HG03045 (cell line): ENCODE measurements at regions not wholly inside any gene's neighbourhood (a gene's known extent, or its start where the extent isn't known, plus 50 kb on each side); places are given as distances from the start of the nearest gene placed in this dataset.

Experiments used
- ATAC-seq: cut with Tn5 transposase; IDR thresholded peaks from one replicate; pipeline ENCODE4 v1.9.1; 2021; ENCODE audit warnings: mild to moderate bottlenecking, moderate library complexity; ENCODE audit not compliant: unreplicated experiment

DNA sequence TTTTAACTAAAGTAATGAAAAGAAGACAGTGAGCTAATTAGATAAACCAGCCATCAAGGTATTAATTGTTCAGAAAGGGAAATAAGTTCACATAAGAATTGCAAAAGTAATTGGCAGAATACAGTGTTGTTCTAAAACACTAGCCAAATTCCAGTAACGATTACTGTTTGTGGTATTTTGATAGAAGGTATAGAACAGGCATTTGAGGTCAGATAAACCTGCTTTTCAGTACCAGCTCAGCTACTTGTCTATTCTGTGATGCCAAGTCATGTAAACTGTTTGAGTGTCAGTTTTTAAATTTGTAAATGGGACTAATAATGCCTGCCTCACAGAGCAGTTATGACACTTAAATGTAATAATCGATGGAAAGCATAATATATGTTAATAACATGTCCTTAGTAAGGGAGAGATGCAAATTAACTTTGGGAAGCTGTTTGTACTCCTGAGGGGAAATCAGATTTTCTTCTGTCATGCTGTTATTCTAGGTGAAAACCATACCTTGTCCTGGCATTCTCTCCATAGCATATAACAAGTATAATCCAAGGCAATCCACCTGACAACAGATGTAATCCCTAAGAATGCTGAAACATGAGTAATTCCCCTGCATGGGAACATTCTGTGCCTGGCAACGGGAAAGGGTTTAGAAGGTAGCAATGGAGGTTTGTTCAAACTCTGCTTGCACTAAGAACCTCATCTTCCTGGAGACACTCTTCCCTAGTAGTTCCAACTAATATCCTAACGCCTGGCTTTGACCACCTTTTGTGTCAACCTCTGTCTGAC lies 509.5 kb upstream of the PAPPA start:
- ATAC-seq: no peak

DNA sequence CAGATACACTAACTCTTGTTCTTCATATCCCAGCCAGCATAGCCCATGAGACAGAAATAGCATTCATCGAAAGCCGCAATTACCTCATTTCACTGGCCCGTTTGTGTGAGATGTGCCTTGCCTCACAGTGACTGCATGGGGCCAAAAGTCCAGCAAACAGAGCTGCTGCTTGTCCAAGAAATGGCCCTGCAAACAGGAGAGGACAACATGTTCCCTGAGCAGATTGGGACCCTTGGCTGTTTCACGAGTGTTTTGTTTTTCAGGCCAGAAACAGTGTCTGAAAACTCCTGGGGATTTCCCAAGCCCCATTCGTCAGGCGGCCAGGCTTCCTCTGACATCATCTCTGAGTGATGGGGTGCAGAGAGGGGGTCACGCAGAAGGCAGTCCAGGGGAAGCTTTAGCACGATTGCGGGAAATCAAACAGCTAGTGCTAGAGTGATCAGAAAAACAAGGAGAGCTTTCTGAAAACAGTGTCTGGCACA lies 503.6 kb upstream of the PAPPA start:
- ATAC-seq: no peak

GRCh38 chr9:115650768-115651167 lies 502.8 kb upstream of the PAPPA start:
- no peak for ATAC-seq

DNA sequence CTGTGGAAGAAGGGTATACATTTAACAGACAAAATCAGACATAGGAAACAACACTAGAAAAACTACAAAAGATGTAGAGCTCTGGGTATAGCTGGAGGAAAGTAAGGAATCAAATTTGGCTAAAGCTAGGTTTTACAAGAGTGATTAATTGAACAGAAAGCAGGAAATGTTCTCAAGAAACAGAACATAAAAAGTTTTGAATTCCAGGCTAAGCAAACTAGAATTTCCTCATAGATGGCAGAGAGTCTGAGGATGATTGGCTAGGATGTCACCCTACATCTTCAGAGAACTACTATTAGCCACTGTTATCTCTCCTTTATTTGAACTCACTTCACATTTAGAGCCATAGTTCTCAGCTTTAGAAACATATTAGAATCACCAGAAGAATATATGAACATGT lies 502.1 kb upstream of the PAPPA start:
- ATAC-seq: no peak

GRCh38 chr9:115653171-115653606 lies 500.4 kb upstream of the PAPPA start:
- no peak for ATAC-seq

DNA sequence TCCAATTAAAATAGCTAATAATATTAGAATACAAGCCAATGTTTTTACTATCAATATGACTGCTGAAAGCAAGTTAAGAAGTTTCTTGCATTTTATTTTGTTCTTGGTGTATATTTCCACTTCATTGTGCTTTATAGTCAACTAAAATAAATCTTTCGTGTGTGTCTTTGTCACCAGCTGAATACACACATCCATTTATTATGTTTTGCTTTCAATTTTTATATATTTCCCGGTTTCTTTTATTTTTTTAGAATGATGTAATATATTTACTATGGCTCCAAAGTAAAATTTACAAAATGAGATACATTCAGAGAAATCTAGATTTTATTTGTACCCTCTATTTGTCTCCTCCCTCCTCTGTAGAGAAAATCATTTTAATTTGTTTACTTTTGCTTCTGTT lies 495.9 kb upstream of the PAPPA start:
- no peak for ATAC-seq

GRCh38 chr9:115665519-115665918 lies 488.1 kb upstream of the PAPPA start:
- ATAC-seq: no peak

DNA sequence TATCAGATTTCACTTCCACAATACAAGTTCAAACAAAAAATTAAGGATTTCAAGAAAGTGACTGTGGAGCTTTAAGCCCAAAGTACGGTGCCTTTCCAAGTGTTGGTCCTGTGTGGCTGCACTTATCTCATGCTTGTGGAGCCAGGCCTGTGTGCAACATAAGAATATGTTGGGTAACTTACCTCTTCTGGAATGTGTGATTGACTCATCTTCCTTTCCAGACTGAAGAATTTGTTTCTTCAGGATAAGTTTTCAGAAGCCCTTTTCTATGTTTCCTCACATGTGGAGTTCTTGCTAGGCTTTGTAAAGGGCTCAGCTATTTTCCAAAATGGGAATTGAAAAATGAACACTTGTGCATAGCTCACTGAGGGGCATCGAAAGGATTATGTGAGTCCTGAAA lies 485.1 kb upstream of the PAPPA start:
- no peak for ATAC-seq

GRCh38 chr9:115671236-115671962 lies 482.2 kb upstream of the PAPPA start:
- ATAC-seq: no peak

GRCh38 chr9:115671963-115672305 lies 481.7 kb upstream of the PAPPA start:
- ATAC-seq: no peak

GRCh38 chr9:115672477-115673316 lies 480.9 kb upstream of the PAPPA start:
- ATAC-seq: no peak

GRCh38 chr9:115673599-115673998 lies 480.0 kb upstream of the PAPPA start:
- ATAC-seq: no peak

- no peak for ATAC-seq
Measured at GRCh38 chr9:115674091-115674490, 479.5 kb upstream of the PAPPA start.

GRCh38 chr9:115675834-115676233 lies 477.8 kb upstream of the PAPPA start:
- no peak for ATAC-seq

DNA sequence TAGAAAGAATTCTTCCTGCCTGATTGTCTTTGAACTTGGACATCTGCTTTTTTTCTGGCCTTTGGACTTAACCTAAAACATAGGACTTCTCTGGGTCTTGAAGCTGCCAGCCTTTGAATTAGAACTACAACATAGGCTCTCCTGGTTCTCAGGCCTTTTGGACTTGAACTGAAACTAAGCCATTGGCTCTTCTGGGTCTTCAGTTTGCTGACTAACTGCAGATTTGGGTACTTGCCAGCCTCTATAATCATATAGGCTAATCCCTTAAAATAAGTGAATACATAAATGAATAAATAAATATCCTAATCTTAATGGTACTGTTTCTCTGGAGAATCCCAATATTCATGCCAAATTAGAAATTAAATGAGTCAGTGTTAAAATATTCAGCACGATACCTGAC lies 473.4 kb upstream of the PAPPA start:
- no peak for ATAC-seq

GRCh38 chr9:115681585-115681984 lies 472.0 kb upstream of the PAPPA start:
- no peak for ATAC-seq

DNA sequence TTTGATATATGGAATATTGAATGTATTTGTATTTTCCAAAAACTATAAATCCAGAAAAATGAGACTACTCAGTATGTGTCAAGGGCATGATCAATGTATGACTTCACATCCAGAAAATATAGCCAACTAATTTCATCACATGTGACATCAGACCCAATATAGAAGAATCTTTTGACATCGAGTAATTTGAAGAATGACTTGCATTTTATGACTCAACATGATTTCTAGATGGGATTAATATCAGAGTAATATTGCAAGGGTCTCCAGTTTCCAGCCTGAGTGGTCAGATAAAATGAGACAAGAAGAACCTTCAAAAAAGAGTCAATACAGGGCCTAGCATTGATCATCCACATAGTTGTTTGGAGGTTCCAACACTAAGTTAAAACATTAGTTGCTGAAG lies 467.5 kb upstream of the PAPPA start:
- ATAC-seq: no peak

- ATAC-seq: no peak
Measured at GRCh38 chr9:115687356-115687755, 466.2 kb upstream of the PAPPA start.

DNA sequence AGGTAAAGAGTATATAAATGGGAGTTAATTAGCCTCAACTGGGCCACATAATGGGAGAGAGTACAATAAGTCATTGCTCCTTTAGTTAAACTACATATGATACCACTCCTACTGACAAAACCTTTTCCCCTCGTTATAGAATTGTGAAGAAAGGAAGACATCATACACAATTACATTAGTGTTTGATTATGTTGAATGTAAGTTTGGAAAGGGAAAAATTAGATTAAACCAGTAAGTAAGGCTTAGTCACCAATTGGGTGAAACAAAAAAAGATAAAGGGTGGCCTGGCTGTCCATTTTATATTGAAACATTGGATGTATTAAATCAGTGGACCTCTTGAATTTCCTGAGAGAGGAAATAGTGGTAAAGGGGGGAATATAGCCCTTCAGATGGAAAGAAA lies 464.3 kb upstream of the PAPPA start:
- ATAC-seq: no peak

DNA sequence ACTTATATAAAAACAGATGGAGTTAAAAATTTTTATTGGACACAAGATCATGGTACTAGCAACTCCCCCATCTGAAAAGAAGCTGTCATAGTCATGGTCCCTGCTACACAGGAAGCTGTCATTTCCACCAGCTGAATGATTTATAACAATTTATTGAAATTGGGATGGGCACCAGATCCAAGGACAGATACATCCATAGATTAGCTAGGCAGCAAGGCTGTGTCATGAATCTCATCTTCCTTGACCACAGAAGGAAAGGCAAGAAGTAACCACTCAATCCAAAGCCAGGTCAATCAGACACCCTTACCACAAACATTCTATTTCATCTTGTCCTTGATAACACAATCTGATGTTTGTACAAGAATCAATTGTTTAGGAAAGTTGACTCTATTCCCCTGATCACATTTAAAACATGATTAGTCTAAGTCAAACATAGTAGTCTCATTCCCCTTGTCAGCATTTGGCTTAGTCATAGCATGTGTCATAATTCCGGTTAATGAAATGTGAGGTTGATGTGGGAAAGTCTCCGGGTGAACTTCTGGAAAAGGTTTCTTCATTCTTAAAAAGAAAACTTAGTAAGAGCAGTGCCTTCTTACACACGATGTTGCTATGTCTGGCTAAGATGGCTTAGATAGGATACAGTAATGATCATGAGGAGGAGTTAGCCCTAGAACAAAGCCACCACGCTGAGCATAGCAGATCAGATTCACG lies 462.6 kb upstream of the PAPPA start:
- no peak for ATAC-seq

- ATAC-seq: no peak
Measured at GRCh38 chr9:115691693-115692092, 461.9 kb upstream of the PAPPA start.
